K562 (cell line): ENCODE measurements at regions not wholly inside any gene's neighbourhood (a gene's known extent, or its start where the extent isn't known, plus 50 kb on each side); places are given as distances from the start of the nearest gene placed in this dataset.

ENCODE experiments used
- NR2F6 ChIP-seq: fragments of 450-650 bp; formaldehyde crosslinking; IDR thresholded peaks from 2 replicates; pipeline ENCODE4 v1.4.0; 2020; ENCODE audit warnings: mild to moderate bottlenecking
- SMAD3 ChIP-seq: fragments of 450-650 bp; formaldehyde crosslinking; conservative IDR thresholded peaks from 2 replicates; pipeline ENCODE4 v1.4.0; 2020; ENCODE audit warnings: mild to moderate bottlenecking

- no peak for TF ChIP-seq SMAD3 (CRISPR knock-in tag)
- no peak for TF ChIP-seq NR2F6 (CRISPR knock-in tag)
These were observed 532.1 kb upstream of the SEMA6D start for GRCh38 chr15:47184908-47185801.
